Activated CD4-positive, alpha-beta T cell treated with anti-CD3 and anti-CD28 coated beads, Interleukin-10, Interleukin-2, amounts not matched to agents 100 ng/mL and 50 ng/mL, durations not matched to agents 16 hours and 8 hours (primary cell): ENCODE measurements at regions not wholly inside any gene's neighbourhood (a gene's known extent, or its start where the extent isn't known, plus 50 kb on each side); places are given as distances from the start of the nearest gene placed in this dataset.

Source experiments
- DNase-seq: peaks from one replicate; pipeline ENCODE4 v3.0.0-alpha.2; 2020

DNA sequence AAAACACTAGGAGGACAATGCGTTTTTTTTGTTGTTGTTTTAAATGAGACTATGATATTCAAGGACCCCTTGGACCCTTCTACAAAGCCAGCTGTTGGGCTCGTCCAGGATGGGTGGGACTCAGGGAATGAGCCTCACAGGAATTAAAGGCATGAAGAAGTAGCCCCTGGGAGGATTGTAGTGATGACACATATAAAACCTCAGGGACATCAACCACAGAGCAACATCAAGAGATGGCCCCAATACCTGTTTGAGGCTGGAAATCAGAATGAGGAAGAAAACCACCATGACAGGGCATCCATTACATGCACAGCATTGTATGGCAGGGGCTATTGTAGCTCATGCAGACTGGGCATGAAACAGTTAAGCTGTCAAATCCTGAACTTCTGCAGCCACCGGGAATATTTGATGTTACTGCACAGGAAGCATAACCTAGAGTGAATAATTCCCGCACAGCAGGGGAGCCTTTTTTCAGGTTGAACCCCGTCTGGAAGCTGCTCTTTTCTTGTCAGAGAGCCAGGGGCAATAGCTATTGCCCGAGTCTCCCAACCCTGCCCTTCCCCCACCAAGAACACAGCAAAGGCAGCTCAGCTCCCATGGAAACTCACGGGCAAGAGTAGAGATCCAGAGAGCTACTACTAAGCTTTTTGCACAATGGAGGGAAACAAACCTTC, 140.2 kb upstream of the FGGY start:
- no peak for DNase-seq

DNA sequence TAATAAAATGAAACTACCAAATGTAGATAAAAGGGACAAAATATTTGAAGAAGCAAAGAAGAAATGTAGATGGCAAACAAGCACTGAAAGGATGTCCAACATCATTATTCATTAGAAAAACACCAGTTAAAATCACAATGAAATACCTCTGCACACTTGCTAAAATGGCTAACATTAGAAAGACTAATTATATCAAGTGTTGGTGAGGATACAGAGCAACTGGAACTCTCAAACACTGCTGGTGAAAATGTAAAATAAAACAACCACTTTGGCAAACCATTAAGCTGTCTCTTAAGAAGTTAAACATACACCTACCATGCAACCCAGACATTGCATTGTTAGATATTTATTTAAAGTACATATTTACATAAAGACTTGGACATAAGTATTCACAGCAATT, 138.6 kb upstream of the FGGY start:
- no peak for DNase-seq

DNA sequence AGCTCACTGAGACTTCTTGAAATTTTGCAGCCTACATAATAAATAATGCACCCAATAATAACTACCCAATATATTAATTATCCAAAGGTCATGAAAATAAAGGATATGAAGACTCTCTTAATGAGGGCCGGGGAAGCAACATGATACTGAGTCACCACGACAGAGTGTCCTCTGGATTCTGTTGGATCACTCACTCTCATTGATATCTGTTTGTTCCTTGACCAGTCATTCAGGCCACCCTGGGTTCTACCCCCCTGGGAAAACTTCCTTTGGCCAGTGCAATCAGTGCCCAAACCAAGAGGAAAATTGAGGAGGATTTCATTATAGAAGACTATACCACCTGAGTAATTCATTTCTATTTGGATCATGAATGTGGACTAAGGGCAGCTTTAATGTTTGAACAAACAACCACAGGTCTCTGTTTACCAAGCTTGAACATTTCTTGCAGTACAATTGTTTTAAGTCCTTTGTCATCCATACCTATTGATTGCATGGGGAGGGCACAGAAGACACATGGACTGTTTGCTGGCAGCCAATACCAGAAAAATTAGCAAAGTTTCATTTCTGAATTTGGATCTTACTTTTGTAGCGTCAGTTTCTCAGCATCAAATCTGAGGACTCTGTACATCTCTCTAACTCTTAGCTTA, 137.2 kb upstream of the FGGY start:
- DNase-seq, result no peak

- no peak for DNase-seq
Observed at GRCh38 chr1:59161136-59161535, 135.8 kb upstream of the FGGY start.

DNA sequence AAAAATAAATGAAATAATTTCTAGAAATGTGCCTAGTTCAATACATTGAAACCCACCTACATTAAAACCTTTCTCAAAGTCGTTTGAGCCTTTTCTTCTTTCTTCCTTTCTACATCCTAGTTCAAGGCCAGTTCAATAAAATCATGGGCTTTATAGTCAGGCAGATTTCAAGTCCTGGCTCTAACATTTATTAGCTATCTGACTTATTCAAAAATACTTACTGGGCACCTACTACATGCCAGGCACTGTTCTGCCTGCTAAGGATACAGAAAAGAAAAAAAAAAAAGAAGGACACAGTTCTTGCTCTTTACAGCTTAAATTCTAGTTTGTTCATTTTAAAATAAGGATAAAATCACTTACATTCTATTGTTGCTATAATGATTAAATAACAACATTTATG, 134.2 kb upstream of the FGGY start:
- DNase-seq, result no peak

GRCh38 chr1:59163268-59164092, 133.4 kb upstream of the FGGY start:
- DNase-seq, result no peak

GRCh38 chr1:59164371-59164770, 132.5 kb upstream of the FGGY start:
- DNase-seq, result no peak

- DNase-seq, result no peak
Observed at GRCh38 chr1:59165353-59165752, 131.5 kb upstream of the FGGY start.

DNA sequence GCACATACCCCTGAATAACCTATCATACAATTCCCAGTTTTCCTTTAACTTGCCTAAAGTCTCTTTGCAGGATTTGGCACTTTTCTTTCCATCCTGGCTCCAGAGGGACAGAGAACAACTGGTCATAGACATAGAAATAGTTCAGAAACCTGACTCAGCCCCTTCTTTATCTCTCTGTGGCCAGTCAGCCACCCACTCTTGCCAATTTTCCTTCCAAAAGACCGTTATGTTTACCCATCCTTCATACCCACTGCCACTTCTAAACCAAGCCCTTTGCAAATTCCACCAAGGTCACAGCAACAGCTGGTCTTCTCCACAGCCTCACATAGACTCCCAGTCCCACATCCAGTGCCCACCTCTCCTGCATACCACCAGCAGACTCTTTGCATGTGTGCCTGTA, 127.2 kb upstream of the FGGY start:
- DNase-seq, result no peak

DNA sequence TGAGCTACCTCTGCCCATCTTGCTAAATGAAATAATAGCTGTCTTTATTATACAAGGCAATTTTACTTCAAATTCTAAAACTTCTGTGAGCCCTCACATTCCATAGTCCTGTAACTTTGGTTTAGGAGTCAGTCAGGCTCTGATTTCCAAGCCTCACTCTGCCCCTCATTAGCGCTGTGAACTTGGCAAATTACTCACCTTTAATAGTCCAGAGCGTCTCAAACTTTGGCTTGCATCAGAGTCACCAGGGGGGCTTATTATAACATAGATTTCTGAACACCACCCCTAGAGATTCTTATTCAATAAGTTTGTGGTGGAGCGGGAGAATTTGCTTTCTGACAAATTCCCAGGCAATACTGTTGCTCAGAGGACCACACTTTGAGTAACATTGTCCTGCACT, 126.2 kb upstream of the FGGY start:
- DNase-seq, result no peak

GRCh38 chr1:59171788-59172187, 125.1 kb upstream of the FGGY start:
- DNase-seq, result no peak

GRCh38 chr1:59172693-59173092, 124.2 kb upstream of the FGGY start:
- DNase-seq, result no peak

GRCh38 chr1:59173721-59174120, 123.2 kb upstream of the FGGY start:
- no peak for DNase-seq

DNA sequence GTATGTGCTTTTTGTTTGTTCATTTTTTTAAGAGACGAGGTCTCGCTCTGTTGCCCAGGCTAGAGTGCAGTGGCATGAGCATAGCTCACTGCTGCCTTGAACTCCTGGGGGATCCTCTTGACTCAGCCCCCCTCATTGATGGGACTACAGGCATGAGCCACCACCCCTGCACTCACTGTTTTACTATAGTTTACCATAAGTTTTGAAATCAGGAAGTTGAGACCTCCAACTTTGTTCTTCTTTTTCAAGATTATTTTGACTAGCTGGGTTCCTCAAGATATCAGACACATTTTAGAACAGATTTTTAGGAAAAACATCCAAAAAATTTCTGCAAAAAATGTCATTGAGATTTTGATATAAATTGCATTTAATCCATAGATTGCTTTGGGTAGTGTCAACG, 120.4 kb upstream of the FGGY start:
- no peak for DNase-seq

- DNase-seq, result no peak
Observed at GRCh38 chr1:59177756-59178155, 119.1 kb upstream of the FGGY start.

- DNase-seq, result no peak
Observed at GRCh38 chr1:59178339-59179187, 118.3 kb upstream of the FGGY start.

DNA sequence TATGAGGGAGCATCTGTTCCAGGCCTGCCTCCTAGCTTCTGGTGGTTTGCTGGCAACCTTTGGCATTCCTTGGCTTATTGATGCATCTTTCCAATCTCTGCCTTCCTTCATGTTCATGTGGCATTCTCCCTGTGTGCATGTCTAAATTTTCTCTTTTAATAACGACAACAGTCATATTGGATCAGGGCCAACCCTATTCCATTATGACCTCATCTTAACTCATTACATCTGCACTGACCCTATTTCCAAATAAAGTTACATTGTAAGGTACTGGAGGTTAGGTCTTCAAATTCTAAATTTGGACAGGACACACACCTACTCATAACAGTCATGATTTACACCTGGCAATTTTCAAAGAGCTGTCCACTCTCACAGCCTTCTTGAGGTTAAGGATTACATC, 117.2 kb upstream of the FGGY start:
- no peak for DNase-seq

DNA sequence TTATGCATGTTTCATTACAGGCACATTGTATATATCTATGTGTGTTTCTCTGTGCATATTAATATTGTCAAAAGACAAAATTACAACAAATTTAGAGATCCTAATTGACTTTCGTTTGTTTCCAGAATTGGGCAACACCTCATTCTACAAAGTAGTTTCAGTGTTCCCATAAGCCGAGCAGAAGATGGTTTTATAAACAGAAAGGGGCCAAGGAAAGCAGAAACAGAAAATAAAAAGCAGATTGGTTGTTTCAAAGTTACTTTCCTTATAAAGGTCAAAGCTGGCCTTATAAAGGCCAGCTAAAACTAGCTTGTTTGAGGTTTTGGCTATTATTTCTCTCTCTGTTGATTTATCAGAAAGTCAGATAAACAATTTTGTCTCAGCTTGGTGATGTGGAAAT, 116.2 kb upstream of the FGGY start:
- DNase-seq, result no peak

GRCh38 chr1:59183749-59184317, 113.1 kb upstream of the FGGY start:
- DNase-seq, result no peak

- DNase-seq, result no peak
Observed at GRCh38 chr1:59184365-59184905, 112.5 kb upstream of the FGGY start.

GRCh38 chr1:59185163-59185860, 111.6 kb upstream of the FGGY start:
- no peak for DNase-seq

DNA sequence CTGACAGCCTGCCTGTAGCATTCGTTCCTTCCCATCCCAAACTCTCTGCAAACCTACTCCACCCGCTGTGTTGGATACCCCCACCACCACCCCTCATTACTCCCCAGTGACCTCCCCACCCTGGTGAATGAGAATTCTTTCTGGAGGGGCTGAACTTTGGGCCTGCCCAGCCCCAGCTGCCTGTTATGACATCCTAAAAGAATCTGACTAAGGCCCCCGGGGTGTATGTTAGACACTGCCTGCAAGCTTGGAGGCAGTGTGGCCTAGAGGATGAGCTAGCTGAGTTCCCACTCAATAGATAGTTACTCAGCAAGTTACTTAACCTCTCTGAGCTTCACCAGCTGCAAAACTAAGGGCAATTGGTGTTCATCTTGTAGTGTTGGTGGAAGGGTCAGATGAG, 110.2 kb upstream of the FGGY start:
- no peak for DNase-seq
